Small intestine (tissue), 7 donors: ENCODE measurements at regions not wholly inside any gene's neighbourhood (a gene's known extent, or its start where the extent isn't known, plus 50 kb on each side); places are given as distances from the start of the nearest gene placed in this dataset.

Source experiments
- DNase-seq, 2 donors: peaks; one replicate each; pipeline versions ENCODE4 v3.0.0 to v3.0.0-alpha.2; 2013
- FAIRE-seq: peaks from 2 replicates; lab custom pipeline; 2012; peaks lifted over from hg19 to GRCh38; lab: Jason Lieb, UNC
- H3K27ac ChIP-seq, 3 donors: one replicate each; pipeline ENCODE4 v1.5.1; 2013; ENCODE audit warnings: low read length in 2 of 3, mild to moderate bottlenecking in 2 of 3, control low read depth in 1 of 3, inconsistent platforms in 1 of 3, low read depth in 1 of 3, moderate library complexity in 1 of 3
- H3K27me3 ChIP-seq, 3 donors: one replicate each; pipeline ENCODE4 v1.6.1; 2013; ENCODE audit warnings: low read length in 3 of 3, inconsistent platforms in 1 of 3; ENCODE audit not compliant: control insufficient read depth in 3 of 3, insufficient read depth in 3 of 3
- H3K36me3 ChIP-seq, 3 donors: one replicate each; pipeline ENCODE4 v1.6.1; 2013; ENCODE audit warnings: low read length in 3 of 3, inconsistent platforms in 1 of 3, low read depth in 1 of 3, mild to moderate bottlenecking in 1 of 3, moderate library complexity in 1 of 3; ENCODE audit not compliant: control insufficient read depth in 3 of 3, insufficient read depth in 2 of 3
- H3K4me1 ChIP-seq, 3 donors: one replicate each; pipeline ENCODE4 v1.6.1; 2013; ENCODE audit warnings: low read length in 2 of 3, inconsistent platforms in 1 of 3, low read depth in 1 of 3, mild to moderate bottlenecking in 1 of 3, moderate library complexity in 1 of 3; ENCODE audit not compliant: control insufficient read depth in 3 of 3, insufficient read depth in 2 of 3
- H3K4me3 ChIP-seq, 3 donors: one replicate each; pipeline ENCODE4 v1.5.1; 2013; ENCODE audit warnings: low read length in 3 of 3, control low read depth in 1 of 3, inconsistent platforms in 1 of 3, low read depth in 1 of 3, mild to moderate bottlenecking in 1 of 3, moderate library complexity in 1 of 3
- H3K9me3 ChIP-seq, 2 donors: one replicate each; pipeline ENCODE4 v1.6.1; 2013; ENCODE audit warnings: low read depth in 1 of 2, low read length in 1 of 2; ENCODE audit not compliant: control insufficient read depth in 2 of 2, insufficient read depth in 1 of 2
- WGBS, 3 donors: extraction: QIAGEN DNeasy Blood & Tissue Kit; methylation state at CpG; one replicate each; pipeline ENCODE4 v1.1.7; 2013; 5-methylcytosine and 5-hydroxymethylcytosine counted together
- donor health status: healthy with polysubstance abuse.
- donor health status: control.
- donor health status: control.
- donor health status: Bipolar disorder and iron deficiency.
- donor health status: healthy.

DNA sequence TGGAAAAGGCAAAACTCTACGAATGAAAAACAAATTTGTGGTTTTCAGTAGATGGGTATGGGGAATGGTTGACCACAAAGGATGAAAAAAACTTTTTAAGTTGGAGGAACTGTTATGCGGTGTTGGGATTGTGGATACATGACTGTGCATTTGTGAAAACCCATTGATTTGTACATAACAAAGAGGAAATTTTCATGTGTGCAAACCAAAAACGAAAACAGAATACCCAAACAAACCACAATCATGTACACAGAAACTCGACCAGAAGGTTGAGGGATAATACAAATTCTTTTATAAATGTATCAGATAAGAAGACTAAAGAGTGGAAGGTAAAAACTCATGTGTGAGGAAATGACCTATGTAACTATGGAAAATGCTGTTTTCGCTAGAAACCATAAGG, 1012.4 kb downstream of the CDH18 start:
- 61 to 66% (median 65%) methylated on average over 5 of the region's 5 CpGs for WGBS, 3 donors

DNA sequence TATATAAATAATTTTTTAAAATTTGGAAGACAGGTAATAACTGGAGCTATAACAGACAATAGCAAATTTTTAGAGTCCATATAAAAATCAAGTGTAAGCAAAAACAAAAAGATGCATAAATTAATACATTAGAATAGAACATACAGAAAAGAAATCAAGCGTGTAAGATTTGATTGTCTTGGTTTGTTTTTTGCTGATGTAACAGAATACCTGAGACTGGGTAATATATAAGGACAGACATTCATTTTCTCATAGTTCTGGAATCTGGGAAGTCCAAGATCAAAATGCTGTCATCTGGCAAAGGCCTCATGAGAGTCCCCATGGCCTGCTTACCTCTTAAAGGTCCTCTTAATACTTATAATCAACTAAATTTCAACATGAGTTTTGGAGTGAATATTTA, 1010.1 kb downstream of the CDH18 start:
- Histone ChIP-seq H3K27me3 (no peaks in the 10 kb centered on the region), H3K9me3 (no peaks in the 10 kb centered on the region), H3K4me3 (no peak overlapping the region), H3K36me3 (no peaks in the 10 kb centered on the region), H3K4me1 (no peaks in the 10 kb centered on the region), H3K27ac (no peak overlapping the region)
- FAIRE-seq (no peak), DNase-seq (no peak)
- WGBS, 3 donors: 96 to 100% (median 97%) methylated on average over 1 of the region's 1 CpG

More for the DNA sequence above, 1012.4 kb downstream of the CDH18 start:
- FAIRE-seq (no peak), DNase-seq (no peak)
- Histone ChIP-seq H3K36me3 (no peaks in the 10 kb centered on the region), H3K27me3 (no peaks in the 10 kb centered on the region), H3K4me1 (no peaks in the 10 kb centered on the region), H3K9me3 (no peaks in the 10 kb centered on the region), H3K4me3 (no peak overlapping the region), H3K27ac (no peak overlapping the region)

DNA sequence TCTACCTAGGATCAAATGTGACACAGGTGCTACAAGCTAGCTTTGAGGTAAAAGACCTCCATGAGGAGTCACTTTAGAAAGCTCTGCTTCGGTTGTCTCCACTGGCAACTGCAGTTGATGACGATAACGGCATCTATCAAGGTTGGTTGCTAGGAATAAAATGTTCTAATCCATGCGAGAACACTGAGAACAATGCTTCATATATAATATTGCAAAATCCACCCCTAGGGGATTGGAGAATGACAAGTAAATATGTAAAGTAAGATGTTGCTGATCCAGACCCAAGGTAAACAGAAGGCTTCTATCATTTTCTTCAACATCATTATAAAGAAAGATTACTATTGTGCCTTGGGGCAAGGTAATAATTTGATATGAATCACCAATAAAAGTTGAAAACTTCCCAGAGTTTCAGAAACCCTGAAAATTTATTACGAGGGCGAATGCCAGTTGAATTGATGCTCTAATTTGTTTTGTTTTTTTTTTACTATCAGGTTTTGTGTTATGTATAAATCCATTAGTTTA, 1003.4 kb downstream of the CDH18 start:
- H3K9me3 ChIP-seq: no peaks in the 10 kb centered on the region
- WGBS, 3 donors: 73 to 85% (median 82%) methylated on average over 6 of the region's 6 CpGs
- FAIRE-seq (no peak), DNase-seq (no peak)
- H3K27me3 ChIP-seq: no peaks in the 10 kb centered on the region
- H3K4me3 ChIP-seq: no peak overlapping the region
- no peaks in the 10 kb centered on the region for H3K36me3 ChIP-seq
- H3K27ac ChIP-seq: no peak overlapping the region
- H3K4me1 ChIP-seq: no peaks in the 10 kb centered on the region

DNA sequence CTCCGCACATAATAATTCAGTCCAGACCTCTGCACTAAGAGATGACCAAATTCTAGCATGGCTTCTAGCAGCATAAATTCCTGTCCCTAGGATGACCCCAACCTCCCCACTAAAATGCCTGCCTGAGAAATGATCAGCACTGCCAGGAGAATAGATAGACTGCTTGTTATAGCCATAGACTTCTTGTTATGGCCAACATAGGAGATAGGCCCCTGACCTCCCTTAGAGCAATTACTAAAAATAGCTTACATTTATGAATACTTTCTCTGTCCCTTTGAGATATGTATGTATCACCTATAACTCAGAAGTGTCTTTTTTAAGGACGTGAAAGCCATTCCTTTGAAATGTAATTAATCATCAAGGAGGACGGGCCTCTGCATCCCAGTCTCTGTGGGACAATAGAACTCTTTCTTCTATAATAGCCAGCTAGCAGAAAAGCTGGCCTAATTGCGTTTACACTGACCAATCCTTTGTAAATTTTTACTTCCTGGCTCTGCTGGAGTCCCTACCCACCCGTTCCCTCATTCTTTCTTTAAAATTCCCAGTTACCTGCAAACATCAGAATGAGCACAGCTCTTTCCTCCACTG, 1002.7 kb downstream of the CDH18 start:
- DNase-seq (no peak), FAIRE-seq (no peak)
- Histone ChIP-seq H3K4me3 (no peak overlapping the region), H3K9me3 (no peaks in the 10 kb centered on the region), H3K27me3 (no peaks in the 10 kb centered on the region), H3K27ac (no peak overlapping the region), H3K4me1 (no peaks in the 10 kb centered on the region), H3K36me3 (no peaks in the 10 kb centered on the region)
- WGBS, 3 donors: 33 to 44% (median 43%) methylated on average over 5 of the region's 5 CpGs

DNA sequence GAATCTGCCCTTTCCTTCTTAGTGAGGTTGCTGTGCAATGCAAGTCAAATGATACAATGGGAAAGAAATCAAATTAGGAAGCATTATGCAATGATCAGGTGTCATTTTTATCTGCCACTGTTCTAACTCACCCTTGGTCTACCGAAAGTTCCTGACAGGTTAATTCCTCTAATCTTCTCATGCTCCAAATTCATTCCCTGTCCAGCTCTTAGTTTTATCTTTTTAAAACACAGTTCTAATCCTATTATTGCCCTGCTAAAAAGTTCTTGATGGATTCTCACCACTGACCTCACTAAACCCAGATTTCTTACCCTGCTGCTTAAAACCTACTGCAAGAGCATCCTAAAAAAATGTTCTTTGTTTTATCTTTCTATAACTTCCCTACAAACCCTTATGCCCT, 1000.9 kb downstream of the CDH18 start:
- H3K27me3 ChIP-seq: no peaks in the 10 kb centered on the region
- no peak overlapping the region for H3K4me3 ChIP-seq
- no peaks in the 10 kb centered on the region for H3K4me1 ChIP-seq
- FAIRE-seq (no peak), DNase-seq (no peak)
- peaks cover 0 to 2% of the 10 kb centered on the region in 2 donors for H3K9me3 ChIP-seq
- H3K36me3 ChIP-seq: no peaks in the 10 kb centered on the region
- no peak overlapping the region for H3K27ac ChIP-seq
- 20 to 54% (median 47%) methylated on average over 1 of the region's 1 CpG for whole genome bisulfite sequencing, 3 donors

DNA sequence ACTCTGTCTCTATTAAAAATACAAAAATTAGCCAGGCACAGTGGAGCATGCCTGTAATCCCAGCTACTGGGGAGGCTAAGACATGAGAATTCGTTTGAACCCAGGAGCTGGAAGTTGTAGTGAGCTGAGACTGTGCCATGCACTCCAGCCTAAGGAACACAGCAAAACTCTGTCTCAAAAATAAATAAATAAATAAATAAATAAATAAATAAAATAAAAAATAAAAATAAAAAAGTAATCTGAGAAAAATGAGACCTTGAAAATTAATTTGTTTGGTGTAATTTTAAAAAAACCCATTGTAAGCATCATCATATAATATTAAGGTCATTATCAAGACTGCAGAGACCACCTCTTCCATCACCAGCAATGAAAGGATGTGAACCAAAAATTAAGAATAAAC, 997.1 kb downstream of the CDH18 start:
- DNase-seq (no peak), FAIRE-seq (no peak)
- Histone ChIP-seq H3K4me3 (no peak overlapping the region), H3K27me3 (no peaks in the 10 kb centered on the region), H3K36me3 (no peaks in the 10 kb centered on the region), H3K4me1 (no peaks in the 10 kb centered on the region), H3K27ac (no peak overlapping the region), H3K9me3 (peaks cover 0 to 2% of the 10 kb centered on the region in 2 donors)
- 13 to 39% (median 19%) methylated on average over 1 of the region's 1 CpG for WGBS, 3 donors

DNA sequence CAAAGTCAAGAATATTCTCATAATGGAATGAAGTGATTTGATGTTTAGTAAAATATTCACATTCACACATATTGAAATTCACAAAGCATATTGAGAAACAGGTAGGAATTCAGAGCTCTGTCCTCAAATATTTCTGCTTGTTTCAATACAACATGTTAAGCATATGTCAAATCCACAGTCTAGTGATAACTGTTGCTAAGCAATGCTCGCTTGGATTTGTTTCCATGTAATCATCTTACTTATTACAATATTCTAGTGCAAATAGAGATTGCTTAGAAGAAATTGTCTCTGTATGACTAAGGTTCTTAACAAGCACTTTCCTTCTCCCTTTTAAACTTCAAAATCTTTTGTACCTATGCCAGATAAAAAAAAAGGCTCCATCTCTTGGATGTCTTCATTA, 995.7 kb downstream of the CDH18 start:
- DNase-seq (no peak), FAIRE-seq (no peak)
- H3K27me3 ChIP-seq: no peaks in the 10 kb centered on the region
- H3K9me3 ChIP-seq: peaks cover 0 to 2% of the 10 kb centered on the region in 2 donors
- H3K36me3 ChIP-seq: no peaks in the 10 kb centered on the region
- no peak overlapping the region for H3K4me3 ChIP-seq
- no peaks in the 10 kb centered on the region for H3K4me1 ChIP-seq
- no peak overlapping the region for H3K27ac ChIP-seq
- WGBS, 3 donors: 15 to 55% (median 28%) methylated on average over 1 of the region's 1 CpG

DNA sequence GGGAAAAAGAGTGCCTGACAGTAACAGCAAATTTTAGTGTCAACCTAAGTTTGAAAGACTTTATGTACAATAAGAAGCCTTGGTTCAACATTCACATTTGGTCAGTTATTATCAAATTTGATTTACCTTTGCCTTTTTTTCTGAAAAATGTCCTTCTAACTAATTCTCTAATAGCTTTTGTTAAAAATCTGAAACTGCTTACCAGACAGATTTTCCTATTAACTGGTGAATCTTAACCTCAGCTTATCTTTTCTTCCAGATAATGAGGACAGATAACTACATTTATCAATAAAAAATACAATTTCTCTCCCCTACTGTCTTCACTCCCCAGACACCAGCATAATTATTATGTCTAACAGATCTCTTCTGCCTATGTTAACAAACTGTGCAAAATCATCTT, 988.5 kb downstream of the CDH18 start:
- H3K27me3 ChIP-seq: no peaks in the 10 kb centered on the region
- no peak overlapping the region for H3K4me3 ChIP-seq
- H3K9me3 ChIP-seq: no peaks in the 10 kb centered on the region
- no peaks in the 10 kb centered on the region for H3K36me3 ChIP-seq
- no peak for FAIRE-seq
- H3K27ac ChIP-seq: no peak overlapping the region
- no peak for DNase-seq
- no peaks in the 10 kb centered on the region for H3K4me1 ChIP-seq

DNA sequence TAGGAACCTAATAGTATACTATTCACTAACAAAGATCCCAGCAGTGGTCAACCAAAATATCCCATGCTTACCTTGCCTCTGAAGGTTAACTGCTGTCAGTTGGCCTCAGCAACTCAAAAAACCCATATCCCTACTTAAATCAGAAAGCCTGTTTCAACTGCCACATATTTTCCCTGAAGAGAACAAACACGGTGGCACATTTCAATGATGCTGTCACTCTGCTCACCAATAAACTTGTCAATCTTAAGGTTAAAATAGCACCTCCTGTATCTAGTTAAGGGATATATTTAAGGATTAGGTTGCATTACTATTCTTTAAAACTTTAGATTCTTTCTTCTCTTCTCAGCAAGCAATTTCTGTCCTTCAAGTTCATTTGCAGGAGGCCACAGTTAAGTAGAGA, 986.9 kb downstream of the CDH18 start:
- no peak overlapping the region for H3K4me3 ChIP-seq
- WGBS, 3 donors: 16 to 61% (median 35%) methylated on average over 1 of the region's 1 CpG
- no peaks in the 10 kb centered on the region for H3K27me3 ChIP-seq
- FAIRE-seq (no peak), DNase-seq (no peak)
- H3K9me3 ChIP-seq: no peaks in the 10 kb centered on the region
- no peaks in the 10 kb centered on the region for H3K36me3 ChIP-seq
- H3K27ac ChIP-seq: no peak overlapping the region
- no peaks in the 10 kb centered on the region for H3K4me1 ChIP-seq
